Activated T-cell treated with anti-CD3 and anti-CD28 coated beads, Interleukin-2, amount 50 U/mL, for 4 hours (primary cell): ENCODE measurements at regions not wholly inside any gene's neighbourhood (a gene's known extent, or its start where the extent isn't known, plus 50 kb on each side); places are given as distances from the start of the nearest gene placed in this dataset.
A peak's percentile ranks its signal among the peaks of the same experiment; 100 is the strongest.
"Not testable (repeated sequence)": the region's sequence is repeated elsewhere in the genome, so short reads cannot be mapped to it uniquely, and the experiment has no call there.

Source experiments
- ATAC-seq, 2 donors: fragments of 200-7000 bp; cut with Tn5 transposase; one replicate each; pipeline ENCODE4 v1.10.0; 2021
- DNase-seq: peaks from one replicate; pipeline ENCODE4 v3.0.0-alpha.2; 2020
- H3K27me3 Mint-ChIP-seq: one replicate; pipeline ENCODE4 v1.8.0; 2021; ENCODE audit warnings: low read depth, mixed read lengths
- H3K36me3 Mint-ChIP-seq: one replicate; pipeline ENCODE4 v1.8.0; 2022; ENCODE audit warnings: mixed read lengths; ENCODE audit not compliant: insufficient read depth
- H3K4me1 Mint-ChIP-seq: one replicate; pipeline ENCODE4 v1.8.0; 2021; ENCODE audit warnings: low read depth, mixed read lengths
- H3K4me3 Mint-ChIP-seq: one replicate; pipeline ENCODE4 v1.8.0; 2021; ENCODE audit warnings: mild to moderate bottlenecking, moderate library complexity, mixed read lengths
- H3K9me3 Mint-ChIP-seq: one replicate; pipeline ENCODE4 v1.8.0; 2021; ENCODE audit warnings: mixed read lengths

DNA sequence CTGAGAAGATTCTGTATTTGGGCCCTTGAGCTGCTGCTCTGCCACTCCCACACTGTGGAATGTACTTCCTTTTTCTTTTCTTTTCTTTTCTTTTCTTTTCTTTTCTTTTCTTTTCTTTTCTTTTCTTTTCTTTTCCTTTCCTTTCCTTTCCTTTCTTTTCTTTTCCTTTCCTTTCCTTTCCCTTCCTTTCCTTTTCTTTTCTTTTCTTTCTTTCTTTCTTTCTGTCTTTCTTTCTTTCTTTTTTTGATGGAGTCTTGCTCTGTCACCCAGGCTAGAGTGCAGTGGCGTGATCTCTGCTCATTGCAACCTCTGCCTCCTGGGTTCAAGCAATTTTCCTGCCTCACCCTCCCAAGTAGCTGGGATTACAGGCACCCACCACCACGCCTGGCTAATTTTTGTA lies 89.8 kb downstream of the DNAAF6 start:
- not testable (repeated sequence) for H3K4me1 Mint-ChIP-seq, H3K4me3 Mint-ChIP-seq, H3K9me3 Mint-ChIP-seq, H3K27me3 Mint-ChIP-seq, ATAC-seq, H3K36me3 Mint-ChIP-seq, DNase-seq

DNA sequence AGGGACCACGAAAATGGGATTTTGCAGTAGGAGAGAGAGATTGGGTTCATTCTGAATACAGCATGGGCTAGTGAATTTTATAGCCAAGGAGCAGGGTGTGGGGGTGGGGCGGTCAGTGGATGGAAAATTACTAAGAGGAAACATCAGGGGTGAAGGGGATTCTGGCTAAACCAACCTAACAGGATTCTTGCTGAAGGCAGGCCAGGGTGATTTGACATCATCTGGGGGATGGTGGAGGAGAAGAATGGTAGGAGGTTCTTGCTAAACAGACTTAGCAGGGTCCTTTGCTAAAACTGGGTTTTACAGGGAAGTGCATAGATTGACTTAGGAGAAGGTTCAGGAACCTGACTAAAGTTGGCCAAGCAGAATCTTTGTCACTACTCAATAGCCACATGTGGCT lies 91.9 kb downstream of the DNAAF6 start:
- no peaks in the 10 kb centered on the region for H3K4me1 Mint-ChIP-seq
- no peak overlapping the region for H3K4me3 Mint-ChIP-seq
- no peaks in the 10 kb centered on the region for H3K36me3 Mint-ChIP-seq
- DNase-seq (no peak), ATAC-seq (no peak)
- H3K9me3 Mint-ChIP-seq, result no peaks in the 10 kb centered on the region
- no peaks in the 10 kb centered on the region for H3K27me3 Mint-ChIP-seq

DNA sequence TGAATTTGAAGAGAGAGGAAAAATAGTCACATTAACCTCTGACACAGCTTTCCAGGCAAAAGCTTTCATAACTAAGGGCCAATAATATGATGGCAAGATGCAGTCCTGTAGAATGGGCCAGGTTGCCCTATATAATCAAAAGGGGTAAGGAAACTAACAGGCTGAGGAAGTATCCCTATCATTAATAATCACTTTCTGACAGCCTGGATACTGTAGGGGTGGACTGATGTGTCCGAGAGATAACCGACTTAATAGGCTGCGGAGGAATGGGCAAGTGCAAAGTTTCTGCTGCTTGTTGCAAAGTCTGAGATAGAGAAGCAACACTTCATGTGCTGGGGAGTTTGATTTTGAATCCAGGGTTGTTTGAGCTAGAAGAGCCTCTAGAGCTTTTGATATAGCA lies 94.8 kb downstream of the DNAAF6 start:
- Mint-ChIP-seq H3K9me3 (peaks cover 4% of the 10 kb centered on the region), H3K36me3 (no peaks in the 10 kb centered on the region), H3K4me3 (no peak overlapping the region), H3K4me1 (no peaks in the 10 kb centered on the region), H3K27me3 (no peaks in the 10 kb centered on the region)
- DNase-seq (no peak), ATAC-seq (no peak)

DNA sequence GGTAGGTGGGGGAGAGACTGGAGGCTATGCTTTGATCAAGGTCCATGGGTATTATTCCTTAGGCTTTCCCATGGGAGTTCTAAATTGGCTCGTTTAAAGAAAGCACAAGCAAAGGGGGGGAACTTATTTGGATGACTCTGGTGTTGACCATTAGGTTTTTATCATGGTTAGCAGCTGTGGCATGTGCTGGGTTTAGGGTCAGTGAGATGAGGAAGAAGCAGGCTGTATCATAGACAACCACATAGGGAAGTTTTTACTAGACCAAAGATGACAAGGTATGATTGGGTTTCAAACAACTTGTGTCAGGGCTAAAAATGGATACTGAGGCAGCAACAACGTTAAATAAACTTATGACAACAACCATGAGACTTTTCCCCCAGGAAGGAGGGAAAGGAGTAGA lies 97.7 kb downstream of the DNAAF6 start:
- H3K27me3 Mint-ChIP-seq, result no peaks in the 10 kb centered on the region
- ATAC-seq, result no peak
- H3K4me1 Mint-ChIP-seq, result no peaks in the 10 kb centered on the region
- no peak for DNase-seq
- no peaks in the 10 kb centered on the region for H3K36me3 Mint-ChIP-seq
- peaks cover 4% of the 10 kb centered on the region for H3K9me3 Mint-ChIP-seq
- H3K4me3 Mint-ChIP-seq, result no peak overlapping the region

DNA sequence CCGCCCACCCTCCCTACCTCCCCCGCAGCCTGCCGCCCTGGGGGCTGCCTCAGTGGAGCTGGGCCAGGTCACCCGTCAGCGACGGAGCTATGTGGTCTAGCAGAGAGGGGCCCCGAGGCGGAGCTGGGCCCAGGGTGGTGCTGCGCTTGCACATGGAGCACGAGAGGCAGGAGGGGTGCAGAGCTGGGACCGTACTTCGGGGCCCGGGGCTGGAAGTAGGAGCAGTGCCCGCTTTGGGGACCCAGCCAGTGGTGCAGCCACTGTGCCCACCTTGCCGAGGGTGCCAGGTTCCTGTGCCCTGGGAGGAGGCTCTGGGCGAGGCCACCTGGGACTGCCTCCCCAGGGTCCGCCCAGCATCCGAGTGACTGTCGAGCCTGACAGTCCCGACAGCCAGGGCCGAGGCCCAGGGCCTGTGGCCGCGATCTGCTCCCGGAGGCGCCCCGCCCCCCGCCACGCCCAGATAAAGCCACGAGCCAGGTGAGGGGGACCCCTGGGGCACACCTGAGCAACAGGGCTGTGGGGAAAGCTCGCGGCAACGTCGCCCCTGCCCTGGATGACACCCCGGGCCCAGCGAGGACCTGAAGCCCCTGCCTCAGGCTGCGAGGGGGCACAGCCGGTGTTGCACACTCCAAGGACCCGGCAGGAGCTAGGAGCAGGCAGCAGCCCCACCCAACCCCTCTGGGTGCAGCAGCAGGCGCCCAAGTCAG lies 117.5 kb downstream of the DNAAF6 start:
- Mint-ChIP-seq H3K4me1 (no peaks in the 10 kb centered on the region), H3K9me3 (no peaks in the 10 kb centered on the region), H3K27me3 (peaks cover 9% of the 10 kb centered on the region), H3K36me3 (no peaks in the 10 kb centered on the region), H3K4me3 (no peak overlapping the region)
- ATAC-seq (no peak), DNase-seq (no peak)

DNA sequence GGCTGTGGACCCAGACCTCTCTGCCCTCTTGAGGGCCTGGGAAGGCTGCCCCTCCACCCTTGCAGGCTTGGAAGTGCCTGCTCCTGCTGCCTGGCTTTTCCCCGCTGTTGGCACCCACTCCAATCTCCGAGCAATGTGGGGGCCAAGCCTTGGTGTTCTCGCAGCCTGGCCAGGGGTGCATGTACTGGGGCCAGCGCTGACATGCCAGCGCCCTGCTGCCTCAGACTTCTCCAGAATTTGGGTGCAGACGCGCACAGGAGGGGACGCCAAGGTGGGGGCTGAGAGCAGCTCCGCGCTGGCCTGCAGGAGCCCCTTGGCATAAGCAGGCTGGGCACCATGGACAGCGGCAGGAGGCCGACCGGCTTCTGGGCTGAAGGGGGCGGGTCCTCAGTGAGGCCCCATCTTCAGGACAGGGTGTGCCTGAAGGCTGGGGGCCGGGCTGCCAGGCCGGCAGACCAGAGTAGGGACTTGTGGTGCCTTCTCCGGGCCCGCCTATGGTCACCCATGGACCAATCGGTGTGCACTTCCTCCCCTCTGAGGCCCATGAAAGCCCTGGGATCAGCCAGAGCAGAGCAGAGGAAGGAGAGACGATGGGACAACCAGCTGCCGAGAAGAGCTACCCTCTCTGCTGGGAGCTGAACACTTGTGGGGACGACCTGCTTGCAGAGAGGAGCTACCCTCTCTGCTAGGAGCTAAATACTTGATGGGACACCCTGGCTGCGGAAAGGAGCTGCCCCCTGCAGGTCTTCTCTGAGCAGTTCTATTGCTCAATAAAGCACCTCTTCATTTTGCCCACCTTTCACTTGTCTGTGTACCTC lies 118.3 kb downstream of the DNAAF6 start:
- Mint-ChIP-seq H3K4me1 (no peaks in the 10 kb centered on the region), H3K4me3 (no peak overlapping the region), H3K27me3 (peaks cover 9% of the 10 kb centered on the region), H3K36me3 (no peaks in the 10 kb centered on the region), H3K9me3 (no peaks in the 10 kb centered on the region)
- DNase-seq, result no peak
- ATAC-seq, result peak; percentile 34 to 46

DNA sequence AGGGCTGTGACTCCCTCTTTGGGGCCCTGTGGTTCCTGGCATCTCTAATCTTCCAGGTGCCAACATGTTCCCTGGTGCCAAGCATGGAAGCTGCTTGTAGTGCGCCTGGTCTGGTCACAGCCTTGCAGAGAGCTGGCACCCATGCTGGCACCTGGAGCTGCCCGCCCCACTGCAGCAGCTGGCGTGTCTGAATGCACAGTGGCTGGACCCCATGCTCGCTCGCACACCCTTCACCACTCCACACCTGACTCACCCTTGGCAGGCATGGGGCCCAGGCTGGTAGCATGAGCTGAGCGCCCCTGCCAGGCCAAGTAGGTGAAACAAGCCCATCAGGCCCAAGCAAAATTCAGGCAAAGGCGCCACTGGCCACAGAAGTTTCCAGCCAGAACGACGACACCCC lies 119.1 kb downstream of the DNAAF6 start:
- H3K9me3 Mint-ChIP-seq, result no peaks in the 10 kb centered on the region
- H3K36me3 Mint-ChIP-seq, result no peaks in the 10 kb centered on the region
- DNase-seq (no peak), ATAC-seq (no peak)
- no peak overlapping the region for H3K4me3 Mint-ChIP-seq
- no peaks in the 10 kb centered on the region for H3K4me1 Mint-ChIP-seq
- H3K27me3 Mint-ChIP-seq, result peaks cover 8% of the 10 kb centered on the region

DNA sequence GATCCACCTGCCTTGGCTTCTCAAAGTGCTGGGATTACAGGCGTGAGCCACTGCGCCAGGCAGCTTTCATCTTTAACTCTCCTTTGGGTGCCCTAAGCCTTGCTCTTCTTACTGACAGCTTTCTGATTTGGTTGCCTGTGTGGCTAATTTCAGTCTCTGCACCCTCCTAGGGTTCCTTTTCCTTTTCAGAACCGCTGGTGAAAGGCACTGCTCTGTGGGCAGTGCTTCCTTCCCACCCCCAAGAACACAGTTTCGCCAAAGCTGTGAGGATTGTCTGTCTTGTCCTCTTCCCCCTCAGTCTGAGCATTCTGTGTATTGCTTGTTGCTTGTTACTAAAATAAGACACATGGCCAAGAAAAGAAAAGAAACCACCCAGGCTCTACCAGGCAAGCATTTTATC lies 101.4 kb upstream of the FRMPD3 start:
- Mint-ChIP-seq H3K9me3 (no peaks in the 10 kb centered on the region), H3K27me3 (peaks cover 7% of the 10 kb centered on the region), H3K4me3 (no peak overlapping the region), H3K4me1 (no peaks in the 10 kb centered on the region), H3K36me3 (no peaks in the 10 kb centered on the region)
- ATAC-seq (no peak), DNase-seq (no peak)

DNA sequence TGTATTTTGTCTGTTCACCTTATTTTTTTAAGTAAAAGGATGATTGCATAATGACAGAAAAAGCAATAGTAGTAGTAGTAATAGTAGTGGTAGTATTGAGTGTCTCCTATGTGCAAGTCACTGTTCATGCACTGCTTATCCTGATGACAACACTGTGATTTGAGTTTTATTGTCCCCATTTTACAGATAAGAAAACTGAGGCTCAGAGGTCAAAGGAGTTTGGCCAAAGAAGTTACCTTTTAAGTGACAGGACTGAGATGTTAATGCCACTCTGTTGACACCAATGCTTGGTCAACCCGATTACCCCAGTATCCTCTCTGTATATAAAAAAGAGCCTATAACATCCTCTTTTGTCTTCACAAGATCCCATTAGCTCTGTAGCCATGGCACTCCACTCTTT lies 100.5 kb upstream of the FRMPD3 start:
- Mint-ChIP-seq H3K4me1 (no peaks in the 10 kb centered on the region), H3K9me3 (no peaks in the 10 kb centered on the region), H3K36me3 (no peaks in the 10 kb centered on the region), H3K4me3 (no peak overlapping the region), H3K27me3 (peaks cover 9% of the 10 kb centered on the region)
- ATAC-seq (no peak), DNase-seq (no peak)

DNA sequence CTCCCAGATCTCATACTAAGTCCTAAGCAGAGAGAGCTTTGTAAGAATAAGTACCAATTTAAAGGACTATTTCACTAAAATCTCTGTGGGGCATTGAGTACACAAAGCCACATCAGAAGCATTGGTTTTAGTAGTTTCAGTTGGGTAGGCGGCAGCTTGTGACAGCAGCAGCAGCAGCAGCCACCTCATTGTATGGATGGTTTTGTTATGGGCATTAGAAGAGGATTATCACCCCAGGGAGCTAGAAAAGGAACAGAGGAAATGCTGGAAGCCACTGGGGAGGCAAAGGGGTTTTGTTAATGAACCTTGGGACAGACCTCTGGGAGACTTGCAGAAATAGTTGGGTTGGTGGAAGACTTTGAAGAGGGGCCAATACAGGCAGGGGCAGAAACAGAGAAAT lies 93.9 kb upstream of the FRMPD3 start:
- H3K4me1 Mint-ChIP-seq, result no peaks in the 10 kb centered on the region
- H3K36me3 Mint-ChIP-seq, result no peaks in the 10 kb centered on the region
- no peak overlapping the region for H3K4me3 Mint-ChIP-seq
- no peaks in the 10 kb centered on the region for H3K9me3 Mint-ChIP-seq
- DNase-seq, result no peak
- H3K27me3 Mint-ChIP-seq, result peaks cover 21% of the 10 kb centered on the region
- ATAC-seq, result no peak

DNA sequence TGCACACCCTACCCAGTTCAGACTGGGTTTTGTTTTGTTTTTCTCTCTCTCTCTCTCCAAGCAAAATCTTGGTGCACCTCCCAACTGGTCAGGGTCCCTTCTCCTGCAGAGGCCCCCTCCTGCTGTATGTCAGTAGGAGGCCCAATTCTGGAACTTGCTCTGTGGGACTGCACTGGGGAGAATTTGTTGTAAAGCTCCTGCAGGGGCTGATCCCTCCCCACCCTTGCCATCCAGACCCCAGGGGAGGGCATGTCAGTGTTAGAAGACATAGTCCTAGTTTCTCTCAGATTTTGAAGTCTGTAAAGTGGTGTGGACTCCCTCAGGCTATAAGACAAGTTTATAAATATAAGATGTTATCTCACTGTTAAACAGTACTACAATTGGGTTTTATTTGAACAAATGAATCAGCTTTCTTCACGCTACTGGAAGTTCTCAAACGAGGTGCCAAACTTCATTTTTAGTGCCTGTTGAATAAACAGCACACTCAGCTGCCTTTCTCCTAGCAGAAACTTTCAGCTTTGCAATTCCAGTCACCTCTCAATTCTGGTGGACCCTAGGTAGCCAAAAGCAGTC lies 88.6 kb upstream of the FRMPD3 start:
- H3K4me1 Mint-ChIP-seq, result no peaks in the 10 kb centered on the region
- no peak overlapping the region for H3K4me3 Mint-ChIP-seq
- no peak for ATAC-seq
- H3K36me3 Mint-ChIP-seq, result no peaks in the 10 kb centered on the region
- no peaks in the 10 kb centered on the region for H3K9me3 Mint-ChIP-seq
- peaks cover 16% of the 10 kb centered on the region for H3K27me3 Mint-ChIP-seq
- no peak for DNase-seq

DNA sequence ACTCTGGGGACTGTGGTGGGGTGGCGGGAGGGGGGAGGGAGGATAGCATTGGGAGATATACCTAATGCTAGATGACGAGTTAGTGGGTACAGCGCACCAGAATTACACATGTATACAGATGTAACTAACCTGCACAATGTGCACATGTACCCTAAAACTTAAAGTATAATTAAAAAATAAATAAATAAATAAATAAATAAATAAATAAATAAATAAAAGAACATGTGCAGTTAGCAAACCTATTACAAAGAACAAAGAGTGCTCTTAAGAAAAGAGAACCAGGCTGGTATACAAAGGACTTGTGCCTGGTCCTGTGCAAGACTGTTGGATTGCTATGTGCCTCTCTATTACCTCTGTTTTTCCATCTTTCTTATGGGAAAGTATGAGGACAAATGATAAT lies 79.3 kb upstream of the FRMPD3 start:
- not testable (repeated sequence) for H3K9me3 Mint-ChIP-seq, H3K4me1 Mint-ChIP-seq, H3K27me3 Mint-ChIP-seq, H3K36me3 Mint-ChIP-seq, ATAC-seq, H3K4me3 Mint-ChIP-seq, DNase-seq

DNA sequence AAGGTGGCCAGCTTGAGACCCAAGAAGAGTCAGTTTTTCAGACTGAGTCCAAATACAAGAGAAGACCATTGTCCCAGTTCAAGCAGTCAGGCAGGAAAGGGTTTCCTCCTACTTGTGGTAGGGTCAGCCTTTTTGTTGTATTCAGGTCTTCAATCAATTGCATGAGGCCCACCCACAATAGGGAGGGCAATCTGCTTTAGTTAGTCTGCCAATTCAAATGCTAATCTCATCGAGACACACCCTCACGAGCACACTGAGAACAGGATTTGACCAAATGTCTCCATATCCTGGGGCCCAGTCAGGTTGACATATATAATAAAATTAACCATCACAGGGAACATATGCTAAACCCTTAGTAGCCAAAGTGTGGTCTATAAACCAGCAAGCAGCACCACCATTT lies 75.3 kb upstream of the FRMPD3 start:
- Mint-ChIP-seq H3K4me3 (no peak overlapping the region), H3K36me3 (no peaks in the 10 kb centered on the region), H3K4me1 (no peaks in the 10 kb centered on the region), H3K9me3 (no peaks in the 10 kb centered on the region), H3K27me3 (no peaks in the 10 kb centered on the region)
- DNase-seq (no peak), ATAC-seq (no peak)

DNA sequence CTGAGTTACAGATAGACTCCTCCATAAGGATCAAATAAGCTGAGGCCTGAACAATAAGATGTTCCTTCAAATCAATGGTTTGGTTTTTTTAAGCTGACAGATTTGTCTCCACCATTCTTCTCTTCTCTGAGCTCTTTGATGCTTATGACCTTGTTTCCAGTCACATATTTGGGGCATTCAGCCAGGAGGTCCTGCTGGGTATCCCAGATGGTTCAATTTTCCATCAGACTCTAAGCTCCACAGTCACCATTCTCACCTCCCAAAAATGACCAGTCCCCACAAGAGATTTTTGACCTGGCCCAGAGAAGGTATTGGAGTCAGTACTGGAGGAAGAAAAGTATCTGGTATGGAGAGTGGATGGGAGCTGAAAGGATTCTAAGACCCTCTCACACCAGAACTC lies 74.6 kb upstream of the FRMPD3 start:
- no peak for ATAC-seq
- no peaks in the 10 kb centered on the region for H3K36me3 Mint-ChIP-seq
- H3K4me3 Mint-ChIP-seq, result no peak overlapping the region
- no peaks in the 10 kb centered on the region for H3K9me3 Mint-ChIP-seq
- H3K4me1 Mint-ChIP-seq, result no peaks in the 10 kb centered on the region
- no peaks in the 10 kb centered on the region for H3K27me3 Mint-ChIP-seq
- no peak for DNase-seq

DNA sequence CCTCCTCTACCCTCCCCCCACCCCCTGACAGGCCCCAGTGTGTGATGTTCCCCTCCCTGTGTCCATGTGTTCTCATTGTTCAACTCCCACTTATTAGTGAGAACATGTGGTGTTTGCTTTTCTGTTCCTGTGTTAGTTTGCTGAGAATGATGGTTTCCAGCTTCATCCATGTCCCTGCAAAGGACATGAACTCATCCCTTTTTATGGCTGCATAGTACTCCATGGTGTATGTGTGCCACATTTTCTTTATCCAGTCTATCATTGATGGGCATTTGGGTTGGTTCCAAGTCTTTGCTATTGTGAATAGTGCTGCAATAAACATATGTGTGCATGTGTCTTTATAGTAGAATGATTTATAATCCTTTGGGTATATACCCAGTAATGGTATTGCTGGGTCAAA lies 73.3 kb upstream of the FRMPD3 start:
- H3K27me3 Mint-ChIP-seq, H3K4me1 Mint-ChIP-seq, H3K9me3 Mint-ChIP-seq: not testable (repeated sequence)

More for the DNA sequence above, 73.3 kb upstream of the FRMPD3 start:
- not testable (repeated sequence) for ATAC-seq, DNase-seq, H3K36me3 Mint-ChIP-seq, H3K4me3 Mint-ChIP-seq
